Peyer's patch (tissue), 4 donors: ENCODE measurements at regions not wholly inside any gene's neighbourhood (a gene's known extent, or its start where the extent isn't known, plus 50 kb on each side); places are given as distances from the start of the nearest gene placed in this dataset.

Experiments used
- DNase-seq, 3 donors: peaks; one replicate each; pipeline ENCODE4 v3.0.0-alpha.2; 2017 to 2019
- H3K27ac ChIP-seq, 4 donors: fragments of 200-600 bp; sonication (generic); one replicate each; pipeline ENCODE4 v1.5.1; 2016 to 2019
- H3K27me3 ChIP-seq, 2 donors: fragments of 200-600 bp; sonication (generic); one replicate each; pipeline ENCODE4 v1.5.1; 2019
- H3K36me3 ChIP-seq, 3 donors: fragments of 200-600 bp; sonication (generic); one replicate each; pipeline ENCODE4 v1.5.1; 2016 to 2019
- H3K4me1 ChIP-seq, 4 donors: fragments of 200-600 bp; sonication (generic); one replicate each; pipeline ENCODE4 v1.5.1; 2016 to 2019
- H3K4me3 ChIP-seq, 4 donors: fragments of 200-600 bp; sonication (generic); 1 replicate in 3 of 4; 2 replicates in 1 of 4; pipeline ENCODE4 v1.5.1; 2016 to 2019; ENCODE audit warnings: mild to moderate bottlenecking in 1 of 4
- H3K9me3 ChIP-seq, 4 donors: fragments of 200-600 bp; sonication (generic); one replicate each; pipeline ENCODE4 v1.5.1; 2016 to 2019; ENCODE audit warnings: mild to moderate bottlenecking in 1 of 4
- CTCF ChIP-seq, 6 experiments: fragments of 450-650 bp in 4 of 6; fragments of 200-600 bp in 2 of 6; sonication (generic) in 1 of 6; IDR thresholded peaks; one replicate each; pipeline ENCODE4 v1.5.1; 2017 to 2019; ENCODE audit warnings: antibody characterized with exemption in 6 of 6, mild to moderate bottlenecking in 3 of 6, moderate library complexity in 1 of 6
- POLR2A ChIP-seq, 2 donors: fragments of 450-650 bp; IDR thresholded peaks; one replicate each; pipeline ENCODE4 v1.5.1; 2017; ENCODE audit warnings: antibody characterized with exemption in 2 of 2, mild to moderate bottlenecking in 2 of 2, moderate library complexity in 2 of 2

- DNase-seq, result peak in 1 of 3 donors; percentile 67
- Histone ChIP-seq H3K4me3 (no peak overlapping the region), H3K27me3 (no peaks in the 10 kb centered on the region), H3K36me3 (no peaks in the 10 kb centered on the region), H3K27ac (no peak overlapping the region), H3K9me3 (no peaks in the 10 kb centered on the region), H3K4me1 (peaks cover 0 to 9% (median 3%) of the 10 kb centered on the region in 4 donors)
- TF ChIP-seq CTCF (IDR thresholded peaks at IDR 0.05), result peak in 3 of 6 experiments; percentile 54 to 64 (median 54)
- TF ChIP-seq POLR2A (IDR thresholded peaks at IDR 0.05), result no peak
Observed at GRCh38 chr18:23077493-23078256, 57.6 kb upstream of the CABLES1 start.

- Histone ChIP-seq H3K4me1 (no peaks in the 10 kb centered on the region), H3K27me3 (no peaks in the 10 kb centered on the region), H3K9me3 (no peaks in the 10 kb centered on the region), H3K4me3 (no peak overlapping the region), H3K36me3 (no peaks in the 10 kb centered on the region), H3K27ac (no peak overlapping the region)
- DNase-seq, result no peak
- TF ChIP-seq POLR2A (IDR thresholded peaks at IDR 0.05), result no peak
- no peak for TF ChIP-seq CTCF (IDR thresholded peaks at IDR 0.05)
Observed at GRCh38 chr18:23085066-23085465, 50.2 kb upstream of the CABLES1 start.
